Calu3 (cell line): ENCODE measurements at regions not wholly inside any gene's neighbourhood (a gene's known extent, or its start where the extent isn't known, plus 50 kb on each side); places are given as distances from the start of the nearest gene placed in this dataset.

Source experiments
- BruUV-seq: library from RNA; stranded (reverse); fragments of 400-500 nt; replicated peaks from 2 replicates; lab custom pipeline; 2021; lab: Mats Ljungman, UMichigan
- CTCF ChIA-PET: fragments of 300-600 bp; sonication (Branson Sonifier 250); formaldehyde crosslinking; loops from one replicate; lab custom pipeline; 2022; ENCODE audit warnings: antibody characterized with exemption; lab: Charles Lee
- DNase-seq: peaks from one replicate; pipeline ENCODE4 v3.0.0; 2022
- H3K27ac Mint-ChIP-seq: one replicate; pipeline ENCODE4 v1.8.0; 2022; ENCODE audit warnings: mixed read lengths; ENCODE audit not compliant: unreplicated experiment
- H3K27me3 Mint-ChIP-seq: one replicate; pipeline ENCODE4 v1.8.0; 2022; ENCODE audit warnings: mixed read lengths; ENCODE audit not compliant: unreplicated experiment
- H3K36me3 Mint-ChIP-seq: one replicate; pipeline ENCODE4 v1.8.0; 2022; ENCODE audit warnings: mild to moderate bottlenecking, moderate library complexity, mixed read lengths; ENCODE audit not compliant: insufficient read depth, unreplicated experiment
- H3K4me1 Mint-ChIP-seq: one replicate; pipeline ENCODE4 v1.8.0; 2022; ENCODE audit warnings: mild to moderate bottlenecking, low read depth, mixed read lengths; ENCODE audit not compliant: unreplicated experiment
- H3K4me3 Mint-ChIP-seq: one replicate; pipeline ENCODE4 v1.8.0; 2022; ENCODE audit warnings: mild to moderate bottlenecking, low read depth, moderate library complexity, mixed read lengths; ENCODE audit not compliant: unreplicated experiment
- H3K9me3 Mint-ChIP-seq: one replicate; pipeline ENCODE4 v1.8.0; 2022; ENCODE audit warnings: low read depth, mixed read lengths; ENCODE audit not compliant: unreplicated experiment
- CTCF ChIP-seq: fragments of 200-600 bp; IDR thresholded peaks from one replicate; pipeline ENCODE4 v1.8.0; 2022; ENCODE audit warnings: antibody characterized with exemption; ENCODE audit not compliant: unreplicated experiment
- intact Hi-C: fragments of 100-400 bp; cut with micrococcal nuclease; formaldehyde crosslinking; loops from one replicate; pipeline ENCODE4 v1.10.0; 2022; ENCODE audit not compliant: unreplicated experiment

DNA sequence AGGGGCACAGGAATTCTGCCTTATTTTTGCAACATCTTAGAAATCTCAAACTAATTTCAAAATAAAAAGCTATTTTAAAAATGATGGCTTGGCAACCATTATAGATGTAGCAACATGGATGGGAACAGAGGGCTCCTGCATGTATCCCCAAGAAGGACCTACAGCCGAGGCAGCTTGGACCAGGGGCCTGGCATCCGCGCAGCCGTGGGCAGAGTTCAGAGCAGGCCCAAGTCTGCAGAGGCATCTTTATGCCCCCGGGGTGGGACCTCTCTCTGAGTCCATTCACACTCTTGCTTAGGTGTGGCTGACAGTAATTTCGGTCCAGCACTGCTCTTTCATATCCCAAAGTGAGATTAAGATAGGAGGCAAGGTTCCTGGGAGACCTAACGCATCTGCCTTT, 425.8 kb upstream of the MYT1L start:
- no peak for TF ChIP-seq CTCF
- CTCF ChIA-PET = no interaction called here
- intact Hi-C loops = no loop called here

GRCh38 chr2:2755990-2756389, 424.9 kb upstream of the MYT1L start:
- no TSS peak for BruUV-seq
- CTCF ChIA-PET = no interaction called here
- H3K27me3 Mint-ChIP-seq = no peaks in the 10 kb centered on the region
- no peak for TF ChIP-seq CTCF
- no peaks in the 10 kb centered on the region for H3K4me1 Mint-ChIP-seq
- no peak overlapping the region for H3K4me3 Mint-ChIP-seq
- H3K36me3 Mint-ChIP-seq = no peaks in the 10 kb centered on the region
- DNase-seq = no peak
- H3K27ac Mint-ChIP-seq = no peak overlapping the region
- intact Hi-C loops = no loop called here
- H3K9me3 Mint-ChIP-seq = peaks cover 2% of the 10 kb centered on the region

More for the DNA sequence above, 425.8 kb upstream of the MYT1L start:
- BruUV-seq = no TSS peak
- H3K4me1 Mint-ChIP-seq = no peaks in the 10 kb centered on the region
- no peaks in the 10 kb centered on the region for H3K36me3 Mint-ChIP-seq
- H3K9me3 Mint-ChIP-seq = peaks cover 3% of the 10 kb centered on the region
- no peak for DNase-seq
- no peak overlapping the region for H3K27ac Mint-ChIP-seq
- no peaks in the 10 kb centered on the region for H3K27me3 Mint-ChIP-seq
- no peak overlapping the region for H3K4me3 Mint-ChIP-seq

- Mint-ChIP-seq H3K27me3 (no peaks in the 10 kb centered on the region), H3K36me3 (no peaks in the 10 kb centered on the region), H3K27ac (no peak overlapping the region), H3K4me1 (no peaks in the 10 kb centered on the region), H3K9me3 (peaks cover 6% of the 10 kb centered on the region), H3K4me3 (no peak overlapping the region)
- intact Hi-C loops = no loop called here
- no peak for TF ChIP-seq CTCF
- no peak for DNase-seq
- no TSS peak for BruUV-seq
- CTCF ChIA-PET = no interaction called here
These were observed 423.9 kb upstream of the MYT1L start for GRCh38 chr2:2754940-2755339.

GRCh38 chr2:2751715-2752315, 420.7 kb upstream of the MYT1L start:
- peaks cover 8% of the 10 kb centered on the region for H3K9me3 Mint-ChIP-seq
- intact Hi-C loops = no loop called here
- H3K4me3 Mint-ChIP-seq = no peak overlapping the region
- no peaks in the 10 kb centered on the region for H3K36me3 Mint-ChIP-seq
- no peaks in the 10 kb centered on the region for H3K4me1 Mint-ChIP-seq
- CTCF ChIA-PET = no interaction called here
- DNase-seq = no peak
- H3K27me3 Mint-ChIP-seq = no peaks in the 10 kb centered on the region
- H3K27ac Mint-ChIP-seq = no peak overlapping the region
- no peak for TF ChIP-seq CTCF
- no TSS peak for BruUV-seq
